ENCODE measurements at regions not wholly inside any gene's neighbourhood (a gene's known extent, or its start where the extent isn't known, plus 50 kb on each side); places are given as distances from the start of the nearest gene placed in this dataset.

GRCh38 chr13:72198042-72198441, 331.0 kb upstream of the DACH1 start:
- H3K4me3 ChIP-seq (replicated peaks; ENCODE audit: low read depth, low read length), result no peak overlapping the region
- no peak for TF ChIP-seq CTCF (IDR thresholded peaks at IDR 0.05; ENCODE audit: low read length, missing control alignments)
- no peak for DNase-seq (ENCODE audit: low read depth)

DNA sequence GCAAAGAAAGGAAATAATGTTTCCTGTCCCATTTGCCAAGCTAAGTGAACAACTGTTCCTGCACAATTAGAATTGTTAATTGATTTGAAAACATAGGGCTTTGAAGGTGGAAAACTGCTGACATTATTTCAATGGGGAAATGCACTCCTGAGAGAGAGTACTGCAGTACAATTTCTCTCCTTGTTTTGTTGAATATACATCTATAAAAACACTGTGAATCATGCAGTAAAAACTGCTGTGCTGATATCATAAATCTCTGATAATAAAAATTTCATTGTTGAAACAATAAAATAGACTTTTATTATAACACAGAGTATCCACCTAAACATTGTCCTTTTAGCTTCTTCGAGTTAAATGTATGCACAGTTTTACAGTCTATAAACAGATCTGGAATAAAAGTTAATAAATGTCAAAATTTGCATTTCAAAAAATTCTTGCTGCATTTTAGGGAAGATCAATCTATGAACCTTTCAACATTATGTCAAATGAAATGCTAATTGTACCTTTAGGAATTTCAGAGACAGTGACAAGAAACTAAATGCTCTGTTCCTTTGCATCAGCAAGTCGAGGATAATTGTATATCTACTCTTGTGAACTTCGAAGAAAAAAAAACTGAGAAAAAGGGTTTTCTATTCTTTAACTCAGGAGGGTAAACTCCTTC, 328.2 kb upstream of the DACH1 start:
- no peak overlapping the region for H3K4me3 ChIP-seq (replicated peaks; ENCODE audit: low read depth, low read length)
- TF ChIP-seq CTCF (IDR thresholded peaks at IDR 0.05; ENCODE audit: low read length, missing control alignments), result no peak
- no peak for DNase-seq (ENCODE audit: low read depth)

DNA sequence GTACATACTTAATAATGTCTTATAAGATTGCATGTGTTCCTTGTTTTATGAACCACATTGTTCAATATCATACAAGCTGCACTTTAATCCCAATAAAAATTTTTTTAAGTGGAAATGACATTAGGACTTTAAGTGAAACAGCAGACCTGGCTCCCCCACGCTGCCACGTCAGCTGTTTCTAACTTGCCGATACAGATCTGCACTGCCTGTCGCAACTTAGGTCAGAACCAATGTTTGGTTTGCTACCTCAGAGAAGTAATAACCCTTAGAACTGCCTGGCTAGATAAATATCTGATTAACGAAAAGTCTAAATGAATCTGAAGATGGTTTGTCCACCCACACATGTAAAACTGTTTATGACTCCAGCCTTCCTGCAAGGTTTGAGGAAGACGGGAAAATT, 327.5 kb upstream of the DACH1 start:
- no peak for TF ChIP-seq CTCF (IDR thresholded peaks at IDR 0.05; ENCODE audit: low read length, missing control alignments)
- DNase-seq (ENCODE audit: low read depth), result no peak
- H3K4me3 ChIP-seq (replicated peaks; ENCODE audit: low read depth, low read length), result no peak overlapping the region

DNA sequence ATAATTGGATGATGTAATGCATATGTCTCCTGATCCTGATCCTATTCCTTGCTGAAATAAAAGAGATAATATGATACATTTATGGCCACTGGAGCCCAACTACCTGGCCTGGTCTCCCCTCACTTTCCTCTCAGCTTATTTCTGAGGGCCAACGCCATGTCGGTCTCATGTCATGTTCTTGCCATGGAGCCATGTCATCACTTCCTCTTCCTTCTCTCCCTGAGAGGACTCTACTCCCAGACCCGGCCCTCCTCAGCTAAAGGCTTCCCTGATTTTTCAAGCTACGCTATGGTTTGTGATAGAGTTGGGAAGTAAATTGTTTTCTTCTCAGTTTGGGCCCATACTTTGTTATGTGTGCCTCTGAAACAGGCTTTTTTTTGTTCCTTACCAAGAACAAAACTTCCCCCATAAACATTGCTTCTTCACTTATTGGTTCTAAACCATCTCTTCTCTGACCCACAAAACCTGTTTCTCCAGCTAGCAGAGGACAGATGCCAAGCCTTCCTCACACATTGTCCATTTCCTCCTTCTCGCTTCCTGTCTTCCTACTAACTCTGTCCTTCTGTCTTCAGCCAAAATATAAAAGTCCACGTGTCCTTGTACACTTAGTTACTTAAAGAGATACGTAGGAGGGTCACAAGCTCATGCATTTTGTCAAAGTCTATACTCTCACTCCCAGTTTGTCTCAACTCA, 319.9 kb upstream of the DACH1 start:
- no peak overlapping the region for H3K4me3 ChIP-seq (replicated peaks; ENCODE audit: low read depth, low read length)
- DNase-seq (ENCODE audit: low read depth), result no peak
- TF ChIP-seq CTCF (IDR thresholded peaks at IDR 0.05; ENCODE audit: low read length, missing control alignments), result no peak

GRCh38 chr13:72185776-72186175, 318.8 kb upstream of the DACH1 start:
- H3K4me3 ChIP-seq (replicated peaks; ENCODE audit: low read depth, low read length), result no peak overlapping the region
- no peak for TF ChIP-seq CTCF (IDR thresholded peaks at IDR 0.05; ENCODE audit: low read length, missing control alignments)
- DNase-seq (ENCODE audit: low read depth), result no peak

- no peak for TF ChIP-seq CTCF (IDR thresholded peaks at IDR 0.05; ENCODE audit: low read length, missing control alignments)
Measured at GRCh38 chr13:72181661-72182060, 314.7 kb upstream of the DACH1 start.

More at GRCh38 chr13:72181661-72182060, 314.7 kb upstream of the DACH1 start:
- no peak overlapping the region for H3K4me3 ChIP-seq (replicated peaks; ENCODE audit: low read depth, low read length)
- DNase-seq (ENCODE audit: low read depth), result no peak

All from fibroblast of pulmonary artery (primary cell).